H54 (cell line): ENCODE measurements at regions not wholly inside any gene's neighbourhood (a gene's known extent, or its start where the extent isn't known, plus 50 kb on each side); places are given as distances from the start of the nearest gene placed in this dataset.

Experiments used
- DNase-seq: peaks from one replicate; pipeline ENCODE4 v3.0.0; 2011; ENCODE audit warnings: low spot score, mixed read lengths; ENCODE audit not compliant: insufficient read length
- FAIRE-seq: peaks from 3 replicates; lab custom pipeline; 2011; peaks lifted over from hg19 to GRCh38; lab: Jason Lieb, UNC
- POLR2A ChIP-seq: IDR thresholded peaks from 2 replicates; pipeline ENCODE4 v1.6.1; 2011; ENCODE audit warnings: low read depth, mild to moderate bottlenecking, low read length

- FAIRE-seq: no peak
- TF ChIP-seq POLR2A: no peak
- no peak for DNase-seq
Observed at GRCh38 chrY:7262531-7262930, 351.0 kb upstream of the AMELY start.

DNA sequence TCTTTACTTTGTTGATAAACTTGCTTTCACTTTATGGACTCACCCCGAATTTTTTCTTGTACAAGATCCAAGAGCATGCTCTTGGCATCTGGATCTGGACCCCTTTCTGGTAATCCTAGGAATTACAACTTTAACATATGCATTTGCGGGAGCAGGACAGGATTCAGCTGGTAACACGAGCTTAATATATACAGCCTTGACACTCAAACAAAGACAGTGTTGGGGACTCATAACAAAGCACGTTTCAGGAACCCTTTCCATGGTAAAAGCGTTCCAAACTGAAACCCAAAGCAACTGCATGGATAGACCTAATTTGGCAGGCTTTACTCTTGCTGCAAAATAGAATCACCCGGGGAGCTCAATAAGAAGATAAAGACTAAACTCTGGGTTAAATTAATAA is 349.7 kb upstream of the AMELY start:
- no peak for TF ChIP-seq POLR2A
- FAIRE-seq (no peak), DNase-seq (no peak)

DNA sequence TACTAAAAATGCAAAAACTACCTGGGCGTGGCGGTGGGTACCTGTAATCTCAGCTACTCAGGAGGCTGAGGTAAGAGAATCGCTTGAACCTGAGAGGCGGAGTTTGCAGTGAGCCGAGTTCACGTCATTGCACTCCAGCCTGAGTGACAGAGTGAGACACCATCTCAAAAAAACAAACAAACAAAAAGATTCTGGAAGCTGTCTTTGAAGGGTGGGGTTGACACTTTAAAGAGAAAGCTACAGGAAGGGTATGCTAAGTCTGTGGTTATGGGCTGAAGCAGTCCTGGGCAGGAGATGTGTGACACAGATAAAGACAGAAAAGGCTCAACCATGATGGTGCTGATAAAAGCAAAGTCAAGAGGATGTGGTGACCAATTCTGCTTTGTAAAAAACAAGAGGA is 328.5 kb upstream of the AMELY start:
- FAIRE-seq (no peak), DNase-seq (no peak)
- no peak for TF ChIP-seq POLR2A

DNA sequence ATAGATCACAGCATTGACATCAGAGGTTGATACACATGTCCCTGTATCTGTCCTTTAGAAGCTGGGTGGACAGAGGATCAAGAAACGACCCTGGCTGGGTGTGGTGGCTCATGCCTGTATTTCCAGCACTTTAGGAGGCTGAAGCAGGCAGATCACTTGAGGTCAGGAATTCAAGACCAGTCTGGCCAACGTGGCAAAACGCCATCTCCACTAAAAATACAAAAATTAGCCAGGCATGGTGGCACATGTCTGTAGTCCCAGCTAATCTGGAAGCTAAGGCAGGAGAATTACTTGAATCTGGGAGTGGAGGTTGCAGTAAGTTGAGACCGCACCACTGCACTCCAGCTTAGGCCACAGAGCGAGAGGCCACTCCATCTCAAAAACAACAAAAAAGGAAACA is 300.4 kb upstream of the AMELY start:
- no peak for FAIRE-seq
- TF ChIP-seq POLR2A: no peak
- no peak for DNase-seq

DNA sequence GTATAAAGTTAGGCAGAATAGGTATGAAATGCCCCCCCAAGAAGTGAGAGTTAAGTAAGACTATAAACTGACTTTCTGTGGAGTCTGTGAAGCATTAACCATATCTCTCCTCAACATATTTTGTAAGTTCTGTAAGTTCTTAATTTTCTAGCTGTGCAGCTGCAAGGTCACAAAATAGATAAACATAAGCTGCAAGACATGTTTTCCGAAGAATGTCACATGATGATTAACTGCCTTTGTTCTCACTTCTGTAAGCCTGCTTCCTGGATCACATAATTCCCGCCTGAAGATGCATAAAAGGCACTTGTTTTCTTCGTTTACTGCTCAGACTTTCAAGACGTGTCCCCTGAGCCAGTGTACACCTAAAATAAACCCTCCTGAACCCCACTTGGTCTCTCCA is 292.9 kb upstream of the AMELY start:
- no peak for FAIRE-seq
- DNase-seq: no peak
- no peak for TF ChIP-seq POLR2A

DNA sequence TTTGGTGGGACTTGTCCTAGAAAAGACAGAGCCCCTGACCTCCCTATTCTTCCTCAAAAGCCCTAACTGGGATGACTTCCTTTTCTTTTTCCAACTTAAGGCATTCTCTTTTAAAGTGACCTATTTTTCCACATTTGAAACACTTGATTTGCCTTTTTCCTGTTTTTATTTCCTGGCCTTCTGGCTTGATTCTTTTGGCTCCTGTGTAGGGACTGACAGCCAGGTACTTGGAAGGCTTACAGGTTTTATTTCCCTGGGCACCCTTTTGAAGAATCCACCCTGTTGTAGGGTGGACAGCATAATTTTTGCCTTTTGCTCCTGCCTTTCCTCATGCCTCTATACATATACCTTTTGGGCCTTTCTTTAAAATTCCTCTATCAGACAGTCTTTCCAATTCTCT is 271.0 kb upstream of the AMELY start:
- DNase-seq: no peak
- no peak for TF ChIP-seq POLR2A
- no peak for FAIRE-seq

- no peak for DNase-seq
- no peak for FAIRE-seq
Observed at GRCh38 chrY:7177631-7178030, 266.1 kb upstream of the AMELY start.

GRCh38 chrY:7169475-7169874 is 257.9 kb upstream of the AMELY start:
- FAIRE-seq: no peak
- TF ChIP-seq POLR2A: no peak
- DNase-seq: no peak

More at GRCh38 chrY:7177631-7178030, 266.1 kb upstream of the AMELY start:
- no peak for TF ChIP-seq POLR2A

GRCh38 chrY:7141477-7141876 is 229.9 kb upstream of the AMELY start:
- FAIRE-seq (no peak), DNase-seq (no peak)
- TF ChIP-seq POLR2A: no peak
